ENCODE measurements at regions not wholly inside any gene's neighbourhood (a gene's known extent, or its start where the extent isn't known, plus 50 kb on each side); places are given as distances from the start of the nearest gene placed in this dataset.

GRCh38 chr5:89998519-89999305 is 410.8 kb downstream of the CETN3 start:
- DNase-seq (ENCODE audit: low read depth in 1 of 2, low spot score in 1 of 2): no peak
- in situ Hi-C loops (cut with HindIII; ENCODE audit: low pct_unique_long_range_greater_than_20kb, low sequenced_read_pairs): no loop called here
- TF ChIP-seq JUND (IDR thresholded peaks at IDR 0.05; ENCODE audit: low read depth): no peak

- in situ Hi-C loops (cut with HindIII; ENCODE audit: low pct_unique_long_range_greater_than_20kb, low sequenced_read_pairs): no loop called here
- TF ChIP-seq JUND (IDR thresholded peaks at IDR 0.05; ENCODE audit: low read depth): no peak
- no peak for DNase-seq (ENCODE audit: low read depth in 1 of 2, low spot score in 1 of 2)
Measured at GRCh38 chr5:89996890-89997289, 412.7 kb downstream of the CETN3 start.

GRCh38 chr5:89996335-89996734 is 413.2 kb downstream of the CETN3 start:
- in situ Hi-C loops (cut with HindIII; ENCODE audit: low pct_unique_long_range_greater_than_20kb, low sequenced_read_pairs): no loop called here
- TF ChIP-seq JUND (IDR thresholded peaks at IDR 0.05; ENCODE audit: low read depth): no peak
- no peak for DNase-seq (ENCODE audit: low read depth in 1 of 2, low spot score in 1 of 2)

- in situ Hi-C loops (cut with HindIII; ENCODE audit: low pct_unique_long_range_greater_than_20kb, low sequenced_read_pairs): no loop called here
- TF ChIP-seq JUND (IDR thresholded peaks at IDR 0.05; ENCODE audit: low read depth): no peak
- DNase-seq (ENCODE audit: low read depth in 1 of 2, low spot score in 1 of 2): no peak
Measured at GRCh38 chr5:89994266-89994665, 415.3 kb downstream of the CETN3 start.

- in situ Hi-C loops (cut with HindIII; ENCODE audit: low pct_unique_long_range_greater_than_20kb, low sequenced_read_pairs): no loop called here
- no peak for TF ChIP-seq JUND (IDR thresholded peaks at IDR 0.05; ENCODE audit: low read depth)
- DNase-seq (ENCODE audit: low read depth in 1 of 2, low spot score in 1 of 2): no peak
Measured at GRCh38 chr5:89992201-89992600, 417.4 kb downstream of the CETN3 start.

- no peak for DNase-seq (ENCODE audit: low read depth in 1 of 2, low spot score in 1 of 2)
- TF ChIP-seq JUND (IDR thresholded peaks at IDR 0.05; ENCODE audit: low read depth): no peak
- in situ Hi-C loops (cut with HindIII; ENCODE audit: low pct_unique_long_range_greater_than_20kb, low sequenced_read_pairs): no loop called here
Measured at GRCh38 chr5:89991592-89991991, 418.0 kb downstream of the CETN3 start.

GRCh38 chr5:89989776-89990175 is 419.8 kb downstream of the CETN3 start:
- no peak for DNase-seq (ENCODE audit: low read depth in 1 of 2, low spot score in 1 of 2)
- no peak for TF ChIP-seq JUND (IDR thresholded peaks at IDR 0.05; ENCODE audit: low read depth)
- in situ Hi-C loops (cut with HindIII; ENCODE audit: low pct_unique_long_range_greater_than_20kb, low sequenced_read_pairs): no loop called here

- no peak for TF ChIP-seq JUND (IDR thresholded peaks at IDR 0.05; ENCODE audit: low read depth)
- DNase-seq (ENCODE audit: low read depth in 1 of 2, low spot score in 1 of 2): no peak
- in situ Hi-C loops (cut with HindIII; ENCODE audit: low pct_unique_long_range_greater_than_20kb, low sequenced_read_pairs): no loop called here
Measured at GRCh38 chr5:89988998-89989655, 420.4 kb downstream of the CETN3 start.

- no peak for TF ChIP-seq JUND (IDR thresholded peaks at IDR 0.05; ENCODE audit: low read depth)
- DNase-seq (ENCODE audit: low read depth in 1 of 2, low spot score in 1 of 2): no peak
- in situ Hi-C loops (cut with HindIII; ENCODE audit: low pct_unique_long_range_greater_than_20kb, low sequenced_read_pairs): no loop called here
Measured at GRCh38 chr5:89988129-89988810, 421.3 kb downstream of the CETN3 start.

- DNase-seq (ENCODE audit: low read depth in 1 of 2, low spot score in 1 of 2): no peak
- in situ Hi-C loops (cut with HindIII; ENCODE audit: low pct_unique_long_range_greater_than_20kb, low sequenced_read_pairs): no loop called here
- no peak for TF ChIP-seq JUND (IDR thresholded peaks at IDR 0.05; ENCODE audit: low read depth)
Measured at GRCh38 chr5:89983216-89983615, 426.3 kb downstream of the CETN3 start.

- no peak for TF ChIP-seq JUND (IDR thresholded peaks at IDR 0.05; ENCODE audit: low read depth)
Measured at GRCh38 chr5:89981878-89982773, 427.4 kb downstream of the CETN3 start.

GRCh38 chr5:89981021-89981420 is 428.5 kb downstream of the CETN3 start:
- no peak for TF ChIP-seq JUND (IDR thresholded peaks at IDR 0.05; ENCODE audit: low read depth)
- in situ Hi-C loops (cut with HindIII; ENCODE audit: low pct_unique_long_range_greater_than_20kb, low sequenced_read_pairs): no loop called here
- no peak for DNase-seq (ENCODE audit: low read depth in 1 of 2, low spot score in 1 of 2)

More at GRCh38 chr5:89981878-89982773, 427.4 kb downstream of the CETN3 start:
- DNase-seq (ENCODE audit: low read depth in 1 of 2, low spot score in 1 of 2): peak in 1 of 2 experiments; percentile 42
- in situ Hi-C loops (cut with HindIII; ENCODE audit: low pct_unique_long_range_greater_than_20kb, low sequenced_read_pairs): no loop called here

All from T47D (cell line).